Activated CD4-positive, alpha-beta memory T cell treated with anti-CD3 and anti-CD28 coated beads for 36 hours (primary cell): ENCODE measurements at regions not wholly inside any gene's neighbourhood (a gene's known extent, or its start where the extent isn't known, plus 50 kb on each side); places are given as distances from the start of the nearest gene placed in this dataset.
"Not testable (repeated sequence)": the region's sequence is repeated elsewhere in the genome, so short reads cannot be mapped to it uniquely, and the experiment has no call there.

Experiments used
- CTCF ChIA-PET: fragments of 350-600 bp; sonication (Branson Sonifier 250); formaldehyde crosslinking; loops from one replicate; lab custom pipeline; 2021; ENCODE audit warnings: antibody characterized with exemption, inconsistent platforms; lab: Charles Lee
- POLR2A ChIA-PET: fragments of 350-600 bp; sonication (Branson Sonifier 250); formaldehyde crosslinking; loops from one replicate; lab custom pipeline; 2021; ENCODE audit warnings: antibody characterized with exemption; lab: Charles Lee
- DNase-seq: peaks from one replicate; pipeline ENCODE4 v3.0.0-alpha.2; 2020
- H3K27ac Mint-ChIP-seq: one replicate; pipeline ENCODE4 v1.8.0; 2021; ENCODE audit warnings: mixed read lengths
- H3K27me3 Mint-ChIP-seq: one replicate; pipeline ENCODE4 v1.8.0; 2021; ENCODE audit warnings: mixed read lengths
- H3K36me3 Mint-ChIP-seq: one replicate; pipeline ENCODE4 v1.8.0; 2021; ENCODE audit warnings: mixed read lengths
- H3K4me1 Mint-ChIP-seq: one replicate; pipeline ENCODE4 v1.8.0; 2021; ENCODE audit warnings: low read depth, mixed read lengths
- H3K4me3 Mint-ChIP-seq: one replicate; pipeline ENCODE4 v1.8.0; 2021; ENCODE audit warnings: mild to moderate bottlenecking, mixed read lengths
- H3K9me3 Mint-ChIP-seq: one replicate; pipeline ENCODE4 v1.8.0; 2021; ENCODE audit warnings: mixed read lengths
- intact Hi-C: fragments of 100-400 bp; cut with micrococcal nuclease; formaldehyde crosslinking; loops from one replicate; pipeline ENCODE4 v1.15.1; 2023

DNA sequence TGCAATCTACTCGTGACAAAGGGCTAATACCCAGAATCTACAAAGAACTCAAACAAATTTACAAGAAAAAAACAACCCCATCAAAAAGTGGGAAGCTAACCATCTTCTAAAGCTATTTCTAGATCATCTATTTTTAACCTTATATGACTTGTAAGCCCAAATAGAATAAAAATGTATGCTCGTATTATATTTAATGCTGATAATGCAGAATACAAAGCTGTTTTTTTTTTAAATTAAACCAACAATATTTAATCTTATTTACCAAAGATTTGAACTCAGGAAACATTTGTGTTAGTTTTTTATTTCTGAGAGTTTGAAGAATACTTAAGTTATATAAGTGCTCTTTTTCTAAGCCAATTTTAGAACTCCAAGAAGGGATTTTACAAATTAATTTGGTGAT lies 652.1 kb downstream of the LRRC70 start:
- no peak for DNase-seq
- CTCF ChIA-PET, result no interaction called here
- Mint-ChIP-seq H3K4me3 (no peak overlapping the region), H3K36me3 (no peaks in the 10 kb centered on the region), H3K4me1 (no peaks in the 10 kb centered on the region), H3K27me3 (no peaks in the 10 kb centered on the region), H3K9me3 (no peaks in the 10 kb centered on the region), H3K27ac (no peak overlapping the region)
- POLR2A ChIA-PET, result no interaction called here
- intact Hi-C loops, result no loop called here

DNA sequence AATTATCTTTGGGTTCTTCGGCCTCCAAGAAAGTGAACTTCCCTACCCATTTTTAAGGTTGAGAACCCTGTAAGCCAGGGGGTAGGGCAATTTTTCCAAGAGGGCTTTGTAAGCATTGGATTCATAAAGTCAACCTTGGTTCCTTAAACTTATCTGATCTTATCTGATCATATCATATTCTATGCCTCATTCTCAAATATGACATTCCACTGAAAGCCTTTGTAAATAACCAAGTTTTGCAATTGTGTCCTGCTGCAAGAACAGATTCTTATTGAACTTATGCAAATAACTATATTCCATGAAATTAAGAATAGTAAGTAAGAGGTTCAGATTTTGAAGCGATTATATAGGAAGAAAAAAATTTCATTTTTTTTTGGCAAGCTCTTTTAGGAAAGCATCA lies 649.5 kb downstream of the LRRC70 start:
- Mint-ChIP-seq H3K4me3 (no peak overlapping the region), H3K27me3 (no peaks in the 10 kb centered on the region), H3K27ac (no peak overlapping the region), H3K4me1 (no peaks in the 10 kb centered on the region), H3K9me3 (no peaks in the 10 kb centered on the region), H3K36me3 (no peaks in the 10 kb centered on the region)
- CTCF ChIA-PET, result no interaction called here
- intact Hi-C loops, result no loop called here
- POLR2A ChIA-PET, result no interaction called here
- DNase-seq, result no peak

- POLR2A ChIA-PET, result no interaction called here
- H3K27ac Mint-ChIP-seq, result no peak overlapping the region
- DNase-seq, result no peak
- CTCF ChIA-PET, result no interaction called here
- no peaks in the 10 kb centered on the region for H3K4me1 Mint-ChIP-seq
- H3K36me3 Mint-ChIP-seq, result no peaks in the 10 kb centered on the region
- intact Hi-C loops, result no loop called here
- no peak overlapping the region for H3K4me3 Mint-ChIP-seq
- H3K27me3 Mint-ChIP-seq, result no peaks in the 10 kb centered on the region
- no peaks in the 10 kb centered on the region for H3K9me3 Mint-ChIP-seq
Observed at GRCh38 chr5:63220244-63220643, 641.6 kb downstream of the LRRC70 start.

- no peak for DNase-seq
- intact Hi-C loops, result no loop called here
- Mint-ChIP-seq H3K27me3 (no peaks in the 10 kb centered on the region), H3K4me1 (no peaks in the 10 kb centered on the region), H3K27ac (no peak overlapping the region), H3K9me3 (no peaks in the 10 kb centered on the region), H3K4me3 (no peak overlapping the region), H3K36me3 (no peaks in the 10 kb centered on the region)
- ChIA-PET POLR2A (no interaction called here), CTCF (no interaction called here)
Observed at GRCh38 chr5:63217422-63217821, 638.8 kb downstream of the LRRC70 start.

GRCh38 chr5:63213256-63213655 lies 634.6 kb downstream of the LRRC70 start:
- Mint-ChIP-seq H3K4me3 (no peak overlapping the region), H3K9me3 (no peaks in the 10 kb centered on the region)

GRCh38 chr5:63211448-63212132 lies 633.0 kb downstream of the LRRC70 start:
- no peaks in the 10 kb centered on the region for H3K36me3 Mint-ChIP-seq
- ChIA-PET CTCF (no interaction called here), POLR2A (no interaction called here)
- no peak overlapping the region for H3K4me3 Mint-ChIP-seq
- DNase-seq, result no peak
- H3K4me1 Mint-ChIP-seq, result no peaks in the 10 kb centered on the region
- H3K27me3 Mint-ChIP-seq, result no peaks in the 10 kb centered on the region
- intact Hi-C loops, result no loop called here
- H3K27ac Mint-ChIP-seq, result no peak overlapping the region
- H3K9me3 Mint-ChIP-seq, result no peaks in the 10 kb centered on the region

More at GRCh38 chr5:63213256-63213655, 634.6 kb downstream of the LRRC70 start:
- intact Hi-C loops, result no loop called here
- CTCF ChIA-PET, result no interaction called here
- Mint-ChIP-seq H3K27ac (no peak overlapping the region), H3K4me1 (no peaks in the 10 kb centered on the region), H3K36me3 (no peaks in the 10 kb centered on the region), H3K27me3 (no peaks in the 10 kb centered on the region)
- no peak for DNase-seq
- POLR2A ChIA-PET, result no interaction called here

DNA sequence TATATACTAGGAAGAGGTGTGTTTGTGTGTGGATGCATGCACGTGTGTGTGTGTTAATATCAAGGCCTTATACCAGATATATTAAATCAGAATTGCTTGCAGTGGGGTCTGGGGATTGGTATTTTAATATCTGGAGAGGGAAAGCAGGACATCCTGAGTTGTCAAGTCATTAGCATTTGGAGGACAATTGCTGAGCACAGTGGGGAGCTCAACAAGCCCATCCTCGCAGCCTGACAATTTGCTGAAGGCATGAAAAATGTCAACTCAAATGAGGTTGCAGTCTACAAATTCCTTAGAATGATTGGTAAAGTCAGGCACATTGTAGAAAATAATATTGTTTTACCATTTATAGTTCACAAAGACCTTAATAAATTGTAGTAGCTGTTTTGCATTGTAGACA lies 627.4 kb downstream of the LRRC70 start:
- H3K27ac Mint-ChIP-seq, result no peak overlapping the region
- no peaks in the 10 kb centered on the region for H3K36me3 Mint-ChIP-seq
- H3K4me3 Mint-ChIP-seq, result no peak overlapping the region
- no peak for DNase-seq
- H3K27me3 Mint-ChIP-seq, result no peaks in the 10 kb centered on the region
- H3K4me1 Mint-ChIP-seq, result no peaks in the 10 kb centered on the region
- no peaks in the 10 kb centered on the region for H3K9me3 Mint-ChIP-seq
- intact Hi-C loops, result no loop called here
- POLR2A ChIA-PET, result no interaction called here
- CTCF ChIA-PET, result no interaction called here

DNA sequence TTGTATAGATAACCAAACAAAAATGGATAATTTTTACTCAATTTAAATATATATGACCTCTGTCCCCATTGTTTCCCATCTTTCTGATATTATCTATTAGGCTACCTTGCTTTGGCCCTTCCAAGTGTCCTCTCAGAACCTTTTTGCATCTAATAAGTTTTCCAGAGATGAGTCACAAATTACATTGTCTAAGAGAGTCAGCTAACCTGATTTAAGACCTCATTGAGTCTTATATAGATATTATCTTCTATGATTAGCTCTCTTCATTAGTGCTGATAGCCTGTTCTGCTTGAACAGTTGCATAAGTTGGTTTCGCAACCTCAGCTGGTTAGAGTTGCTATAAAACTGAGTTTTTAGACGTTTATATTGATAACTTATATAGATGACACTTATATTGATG lies 623.1 kb downstream of the LRRC70 start:
- Mint-ChIP-seq H3K27ac (no peak overlapping the region), H3K36me3 (no peaks in the 10 kb centered on the region), H3K9me3 (peaks cover 2% of the 10 kb centered on the region), H3K27me3 (no peaks in the 10 kb centered on the region), H3K4me3 (no peak overlapping the region), H3K4me1 (no peaks in the 10 kb centered on the region)
- intact Hi-C loops, result no loop called here
- CTCF ChIA-PET, result no interaction called here
- DNase-seq, result no peak
- POLR2A ChIA-PET, result no interaction called here

DNA sequence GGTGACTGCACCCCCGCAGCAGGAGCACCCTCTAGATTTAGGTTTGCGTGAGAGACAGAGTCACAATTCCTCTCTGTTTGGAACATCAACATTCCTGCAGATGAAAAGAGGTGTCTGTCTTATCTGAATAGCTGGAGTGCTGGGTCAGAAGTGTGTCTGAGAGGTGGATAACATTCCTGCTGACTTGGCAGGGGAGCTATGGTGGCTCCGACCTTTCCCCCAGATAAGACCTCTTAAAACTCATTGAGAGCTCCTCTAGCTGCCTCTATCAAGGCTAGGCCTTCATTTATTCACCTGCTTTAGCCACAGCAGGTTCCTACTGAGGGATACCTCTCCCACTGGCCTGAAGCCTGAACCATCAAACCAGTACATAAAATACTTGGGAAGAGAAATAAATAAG lies 615.5 kb downstream of the LRRC70 start:
- POLR2A ChIA-PET, result no interaction called here
- DNase-seq, result no peak
- H3K9me3 Mint-ChIP-seq, result peaks cover 2% of the 10 kb centered on the region
- no peaks in the 10 kb centered on the region for H3K4me1 Mint-ChIP-seq
- H3K27ac Mint-ChIP-seq, result no peak overlapping the region
- no peaks in the 10 kb centered on the region for H3K36me3 Mint-ChIP-seq
- intact Hi-C loops, result no loop called here
- no peaks in the 10 kb centered on the region for H3K27me3 Mint-ChIP-seq
- no peak overlapping the region for H3K4me3 Mint-ChIP-seq
- CTCF ChIA-PET, result no interaction called here

DNA sequence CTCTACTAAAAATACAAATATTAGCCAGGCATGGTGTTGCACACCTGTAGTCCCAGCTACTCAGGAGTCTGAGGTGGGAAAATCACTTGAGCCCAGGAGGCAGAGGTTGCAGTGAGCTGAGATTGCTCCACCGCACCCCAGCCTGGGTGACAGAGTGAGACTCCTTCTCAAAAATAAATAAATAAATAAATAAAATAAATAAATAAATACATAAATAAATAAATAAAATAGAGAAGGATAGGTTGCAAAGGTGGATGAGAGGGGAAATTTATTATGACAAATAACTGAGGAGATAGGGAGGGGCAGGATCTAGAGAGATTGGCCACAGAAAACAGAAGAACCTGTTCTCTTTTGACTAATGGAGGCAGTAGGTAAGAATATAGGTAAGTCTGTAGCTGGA lies 601.6 kb downstream of the LRRC70 start:
- H3K36me3 Mint-ChIP-seq, H3K9me3 Mint-ChIP-seq, intact Hi-C loops, H3K27ac Mint-ChIP-seq, CTCF ChIA-PET, DNase-seq, POLR2A ChIA-PET, H3K4me3 Mint-ChIP-seq, H3K4me1 Mint-ChIP-seq, H3K27me3 Mint-ChIP-seq: not testable (repeated sequence)

DNA sequence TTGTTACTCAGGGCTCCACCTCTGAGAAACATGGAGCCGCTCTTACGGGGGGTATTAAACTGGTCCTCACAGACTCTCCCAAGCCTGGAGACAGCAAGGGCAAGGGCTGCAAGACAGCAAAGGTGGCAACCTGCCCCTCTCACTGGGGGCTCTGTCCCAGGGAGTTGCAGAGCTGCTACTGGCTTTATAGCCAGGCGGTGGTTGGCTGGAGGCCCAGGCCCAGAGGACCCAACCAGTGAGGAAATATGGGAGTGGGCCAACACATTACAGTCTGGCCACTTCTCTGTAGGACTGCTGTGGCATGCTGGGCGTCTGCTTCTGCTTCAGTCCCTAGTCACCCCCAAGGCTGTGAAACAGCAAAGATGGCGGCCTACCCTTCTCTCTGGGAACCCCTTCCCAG lies 597.2 kb downstream of the LRRC70 start:
- POLR2A ChIA-PET, result interaction anchor here (0.6 kb wide), 1 partner anchor 116 kb away, joined by 3 read pairs; no protein-coding TSS in a partner anchor
- Mint-ChIP-seq H3K4me1 (no peaks in the 10 kb centered on the region), H3K4me3 (no peak overlapping the region), H3K9me3 (no peaks in the 10 kb centered on the region), H3K27me3 (no peaks in the 10 kb centered on the region), H3K27ac (no peak overlapping the region), H3K36me3 (no peaks in the 10 kb centered on the region)
- DNase-seq, result no peak
- CTCF ChIA-PET, result no interaction called here
- intact Hi-C loops, result no loop called here

- Mint-ChIP-seq H3K27me3 (no peaks in the 10 kb centered on the region), H3K4me3 (no peak overlapping the region), H3K36me3 (no peaks in the 10 kb centered on the region), H3K4me1 (no peaks in the 10 kb centered on the region), H3K27ac (no peak overlapping the region), H3K9me3 (no peaks in the 10 kb centered on the region)
- intact Hi-C loops, result no loop called here
- no peak for DNase-seq
- ChIA-PET CTCF (no interaction called here), POLR2A (no interaction called here)
Observed at GRCh38 chr5:63170486-63170885, 591.9 kb downstream of the LRRC70 start.

DNA sequence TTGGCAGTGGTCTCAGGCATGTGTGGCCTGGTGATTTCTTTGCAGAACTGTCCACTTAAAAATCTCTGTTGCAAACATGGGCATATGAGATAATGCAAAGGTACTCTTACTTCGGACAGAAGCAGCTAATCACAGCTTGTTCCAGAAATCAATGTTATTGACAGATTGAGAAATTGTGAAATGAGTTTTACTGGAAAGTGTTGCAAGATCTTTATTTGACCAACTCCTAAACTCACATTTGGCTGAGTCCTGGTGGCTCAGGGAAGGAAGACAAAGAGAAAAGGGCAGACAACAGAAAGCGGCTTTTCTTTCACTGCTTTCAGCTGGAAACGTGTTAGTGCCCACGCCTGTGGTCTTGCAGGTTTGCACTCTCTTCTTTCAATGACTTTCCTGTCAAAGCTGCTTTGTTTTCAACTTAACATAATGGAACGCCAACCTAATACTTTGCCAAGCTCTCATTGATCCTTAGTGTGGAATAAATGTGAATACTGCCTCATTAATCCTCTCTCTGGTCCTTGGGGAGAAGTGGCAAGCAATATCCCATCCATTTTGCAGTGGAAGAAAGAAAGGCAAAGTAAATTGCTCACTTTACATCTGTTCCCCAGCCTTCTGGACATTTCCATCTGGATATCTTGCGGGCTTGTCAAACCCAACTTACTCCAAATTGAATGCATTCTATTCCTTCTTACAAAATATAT lies 586.4 kb downstream of the LRRC70 start:
- DNase-seq, result no peak
- ChIA-PET CTCF (no interaction called here), POLR2A (no interaction called here)
- no peaks in the 10 kb centered on the region for H3K9me3 Mint-ChIP-seq
- H3K27ac Mint-ChIP-seq, result no peak overlapping the region
- H3K4me3 Mint-ChIP-seq, result no peak overlapping the region
- H3K4me1 Mint-ChIP-seq, result no peaks in the 10 kb centered on the region
- no peaks in the 10 kb centered on the region for H3K36me3 Mint-ChIP-seq
- H3K27me3 Mint-ChIP-seq, result no peaks in the 10 kb centered on the region
- intact Hi-C loops, result no loop called here
